ENCODE measurements at regions not wholly inside any gene's neighbourhood (a gene's known extent, or its start where the extent isn't known, plus 50 kb on each side); places are given as distances from the start of the nearest gene placed in this dataset.

- Histone ChIP-seq H3K9ac (no peak overlapping the region), H4K20me1 (ENCODE audit: insufficient read depth) (no peaks in the 10 kb centered on the region), H2AFZ (ENCODE audit: low read depth) (no peak overlapping the region), H3K9me3 (no peaks in the 10 kb centered on the region), H3K79me2 (ENCODE audit: insufficient read depth) (no peaks in the 10 kb centered on the region), H3K9me2 (no peaks in the 10 kb centered on the region), H3K4me3 (ENCODE audit: low read depth in 2 of 2, low read length in 1 of 2) (no peak overlapping the region), H3F3A (replicated peaks; ENCODE audit: insufficient read depth) (no peaks in the 10 kb centered on the region), H3K36me3 (replicated peaks in 1 of 2; ENCODE audit: control insufficient read depth in 1 of 2, insufficient read depth in 2 of 2, low read length in 1 of 2) (no peaks in the 10 kb centered on the region), H3K27me3 (ENCODE audit: insufficient read depth) (no peaks in the 10 kb centered on the region), H3K4me1 (ENCODE audit: control insufficient read depth in 1 of 2, insufficient read depth in 2 of 2, low read depth in 1 of 2, low read length in 1 of 2) (no peaks in the 10 kb centered on the region; a peak in 1 of 4 replicates), H3K4me2 (no peak overlapping the region), H3K27ac (ENCODE audit: low read depth in 2 of 2, low read length in 1 of 2) (no peak overlapping the region)
- CTCF ChIA-PET: interaction anchor here (0.6 to 1.2 kb wide), 2 partner anchors 264 to 607 kb away, joined by 3 read pairs; no protein-coding TSS in a partner anchor
- no peak for TF ChIP-seq RXRA (IDR thresholded peaks at IDR 0.05; ENCODE audit: borderline replicate concordance, low read depth)
- TF ChIP-seq NRF1 (IDR thresholded peaks at IDR 0.05; ENCODE audit: low read depth, low read length): no peak
- no peak for TF ChIP-seq NFIC (IDR thresholded peaks at IDR 0.05; ENCODE audit: borderline replicate concordance)
- no peak for TF ChIP-seq USF2 (IDR thresholded peaks at IDR 0.05; ENCODE audit: borderline replicate concordance, low read depth, low read length)
- TF ChIP-seq POLR2AphosphoS5 (IDR thresholded peaks at IDR 0.05; ENCODE audit: low read depth, low read length): no peak
- TF ChIP-seq REST (IDR thresholded peaks at IDR 0.05; ENCODE audit: low read depth, low read length): no peak
- no peak for DNase-seq
- POLR2A ChIA-PET: interaction anchor here (0.6 kb wide), 1 partner anchor 122 kb away, joined by 5 read pairs; no protein-coding TSS in a partner anchor
- 59% methylated on average over 7 of the region's 7 CpGs for WGBS (ENCODE audit: low lambda C conversion rate)
These were observed 580.9 kb upstream of the CADM1 start for GRCh38 chr11:116085031-116085635.

GRCh38 chr11:116084511-116084910 lies 580.3 kb upstream of the CADM1 start:
- no peak overlapping the region for H3K4me2 ChIP-seq
- TF ChIP-seq JUND (IDR thresholded peaks at IDR 0.05) (no peak), FOXJ3 (CRISPR knock-in tag; IDR thresholded peaks at IDR 0.05) (no peak), NRF1 (IDR thresholded peaks at IDR 0.05; ENCODE audit: low read depth, low read length) (no peak), CTCF (IDR thresholded peaks at IDR 0.05) (no peak), ELF1 (IDR thresholded peaks at IDR 0.05) (no peak), POLR2AphosphoS5 (IDR thresholded peaks at IDR 0.05; ENCODE audit: low read depth, low read length) (no peak), PBX3 (IDR thresholded peaks at IDR 0.05) (no peak), ZBTB33 (IDR thresholded peaks at IDR 0.05; ENCODE audit: borderline replicate concordance, low read depth) (no peak)
- no peak overlapping the region for H2AFZ ChIP-seq (ENCODE audit: low read depth)
- DNase-seq: no peak
- no peaks in the 10 kb centered on the region for H3K9me3 ChIP-seq
- no peak overlapping the region for H3K4me3 ChIP-seq (ENCODE audit: low read depth in 2 of 2, low read length in 1 of 2)
- no peaks in the 10 kb centered on the region for H3F3A ChIP-seq (replicated peaks; ENCODE audit: insufficient read depth)
- CTCF ChIA-PET: interaction anchor here (0.6 to 1.2 kb wide), 2 partner anchors 265 to 607 kb away, joined by 3 read pairs; no protein-coding TSS in a partner anchor
- WGBS (ENCODE audit: low lambda C conversion rate): 58% methylated on average over 6 of the region's 6 CpGs
- POLR2A ChIA-PET: no interaction called here
- no peaks in the 10 kb centered on the region for H4K20me1 ChIP-seq (ENCODE audit: insufficient read depth)
- H3K4me1 ChIP-seq (ENCODE audit: control insufficient read depth in 1 of 2, insufficient read depth in 2 of 2, low read depth in 1 of 2, low read length in 1 of 2): no peaks in the 10 kb centered on the region; a peak in 1 of 4 replicates
- no peak overlapping the region for H3K9ac ChIP-seq
- no peaks in the 10 kb centered on the region for H3K79me2 ChIP-seq (ENCODE audit: insufficient read depth)
- H3K9me2 ChIP-seq: no peaks in the 10 kb centered on the region
- no peaks in the 10 kb centered on the region for H3K36me3 ChIP-seq (replicated peaks in 1 of 2; ENCODE audit: control insufficient read depth in 1 of 2, insufficient read depth in 2 of 2, low read length in 1 of 2)
- no peaks in the 10 kb centered on the region for H3K27me3 ChIP-seq (ENCODE audit: insufficient read depth)
- H3K27ac ChIP-seq (ENCODE audit: low read depth in 2 of 2, low read length in 1 of 2): no peak overlapping the region

Measured in SK-N-SH (cell line).